ENCODE measurements at regions not wholly inside any gene's neighbourhood (a gene's known extent, or its start where the extent isn't known, plus 50 kb on each side); places are given as distances from the start of the nearest gene placed in this dataset.

- H3K9ac ChIP-seq (ENCODE audit: low read depth, low read length), result no peak overlapping the region
- H2AK9ac ChIP-seq (replicated peaks; ENCODE audit: low read depth, low read length, poor library complexity), result no peak overlapping the region
- CTCF ChIA-PET, result no interaction called here
- H3K56ac ChIP-seq (ENCODE audit: extremely low read depth, insufficient read depth, low read length), result no peak overlapping the region
- DNase-seq (no peak), ATAC-seq (ENCODE audit: low read depth) (no peak)
- H2AK5ac ChIP-seq (ENCODE audit: low read depth, low read length), result no peak overlapping the region
- H4K91ac ChIP-seq (ENCODE audit: insufficient read depth, low read depth, low read length), result no peak overlapping the region
- H2BK120ac ChIP-seq (ENCODE audit: low read depth, low read length), result no peak overlapping the region
- no peak overlapping the region for H3K18ac ChIP-seq (ENCODE audit: low read depth, low read length)
- no peak overlapping the region for H2BK15ac ChIP-seq (ENCODE audit: low read depth, low read length)
- no peaks in the 10 kb centered on the region for H3K36me3 ChIP-seq (ENCODE audit: control insufficient read depth, insufficient read depth, low read length)
- in situ Hi-C loops (cut with MboI; ENCODE audit: low sequenced_read_pairs) (no loop called here), dilution Hi-C loops (cut with HindIII; ENCODE audit: low sequenced_read_pairs, unreplicated experiment) (no loop called here), intact Hi-C loops (cut with micrococcal nuclease) (no loop called here)
- H3K14ac ChIP-seq (replicated peaks; ENCODE audit: low read depth, low read length), result no peak overlapping the region
- no peaks in the 10 kb centered on the region for H3K79me1 ChIP-seq (ENCODE audit: low read depth in 1 of 2, low read length in 2 of 2)
- POLR2A ChIA-PET (ENCODE audit: unreplicated experiment), result no interaction called here
- no peak overlapping the region for H2AFZ ChIP-seq (replicated peaks; ENCODE audit: low read length, poor library complexity)
- no peaks in the 10 kb centered on the region for H3K9me3 ChIP-seq (ENCODE audit: control insufficient read depth, insufficient read depth, low read length)
- no peak for TF ChIP-seq BHLHE40 (IDR thresholded peaks at IDR 0.05; ENCODE audit: low read depth, low read length)
- no peak for TF ChIP-seq POLR2A (IDR thresholded peaks at IDR 0.05; ENCODE audit: low read depth, low read length)
- TF ChIP-seq ELK1 (IDR thresholded peaks at IDR 0.05; ENCODE audit: borderline replicate concordance, low read depth, low read length), result no peak
- TF ChIP-seq FOS (IDR thresholded peaks at IDR 0.05; ENCODE audit: low read depth, low read length), result no peak
- TF ChIP-seq RAD21 (IDR thresholded peaks at IDR 0.05; ENCODE audit: low read length), result no peak
- no peak for TF ChIP-seq MXI1 (IDR thresholded peaks at IDR 0.05; ENCODE audit: borderline replicate concordance, low read depth, low read length)
- TF ChIP-seq NFE2L2 (IDR thresholded peaks at IDR 0.05; ENCODE audit: low read depth, low read length), result no peak
- TF ChIP-seq USF2 (IDR thresholded peaks at IDR 0.05; ENCODE audit: low read depth, low read length), result no peak
- TF ChIP-seq CHD1 (IDR thresholded peaks at IDR 0.05; ENCODE audit: low read depth, low read length), result no peak
- TF ChIP-seq RCOR1 (IDR thresholded peaks at IDR 0.05; ENCODE audit: insufficient replicate concordance, low read length), result no peak
- TF ChIP-seq SMC3 (IDR thresholded peaks at IDR 0.05; ENCODE audit: low read depth, low read length), result no peak
- no peak for TF ChIP-seq RFX5 (IDR thresholded peaks at IDR 0.05; ENCODE audit: low read depth, low read length)
- TF ChIP-seq CEBPB (IDR thresholded peaks at IDR 0.05; ENCODE audit: low read depth, low read length), result no peak
- TF ChIP-seq MAFK (IDR thresholded peaks at IDR 0.05; ENCODE audit: low read depth, low read length), result no peak
- no peak for TF ChIP-seq MAZ (IDR thresholded peaks at IDR 0.05; ENCODE audit: borderline replicate concordance, low read depth, low read length)
- no peak for TF ChIP-seq CTCF (conservative IDR thresholded peaks at IDR 0.05; ENCODE audit: low read depth, low read length)
- no peak overlapping the region for H3K23ac ChIP-seq (ENCODE audit: low read depth, low read length)
- H3K27me3 ChIP-seq (ENCODE audit: control insufficient read depth, insufficient read depth, low read length), result no peaks in the 10 kb centered on the region
- no peak overlapping the region for H4K5ac ChIP-seq (ENCODE audit: low read depth, low read length)
- H3K9me1 ChIP-seq (ENCODE audit: insufficient read depth, low read length), result no peaks in the 10 kb centered on the region
- H3K4ac ChIP-seq (ENCODE audit: low read depth, low read length), result no peak overlapping the region
- no peak overlapping the region for H2BK5ac ChIP-seq (ENCODE audit: low read depth, low read length, poor library complexity, severe bottlenecking)
- no peak overlapping the region for H3K4me2 ChIP-seq (ENCODE audit: low read depth, low read length)
- no peaks in the 10 kb centered on the region for H4K20me1 ChIP-seq (ENCODE audit: insufficient read depth, low read length)
- H3K4me1 ChIP-seq (ENCODE audit: control insufficient read depth, insufficient read depth, low read length), result no peaks in the 10 kb centered on the region
- H3K27ac ChIP-seq (ENCODE audit: insufficient read depth, low read length), result no peak overlapping the region
- H2BK20ac ChIP-seq (ENCODE audit: low read depth, low read length), result no peak overlapping the region
- BruUV-seq (replicated peaks), result no TSS peak
- no peak overlapping the region for H3K4me3 ChIP-seq (ENCODE audit: insufficient read depth, low read depth, low read length)
- WGBS, 2 experiments (ENCODE audit: extremely low coverage in 2 of 2, insufficient read length in 1 of 2), result no CpG with 5 or more reads among the region's 2 CpGs
- no peak overlapping the region for H4K8ac ChIP-seq (ENCODE audit: low read depth in 2 of 2, low read length in 2 of 2)
These were observed 698.3 kb downstream of the HDGFL1 start for GRCh38 chr6:23267651-23268050.
